H9 (cell line): ENCODE measurements at regions not wholly inside any gene's neighbourhood (a gene's known extent, or its start where the extent isn't known, plus 50 kb on each side); places are given as distances from the start of the nearest gene placed in this dataset.

Experiments
- DNase-seq: peaks from one replicate; pipeline ENCODE4 v3.0.0-alpha.2; 2017
- H2AFZ ChIP-seq: one replicate; pipeline ENCODE4 v1.6.1; 2013; ENCODE audit warnings: mild to moderate bottlenecking, low read length, control low read depth, moderate library complexity
- H2AK5ac ChIP-seq: 2 replicates; pipeline ENCODE4 v1.6.1; 2013; ENCODE audit warnings: low read length, control low read depth, mixed read lengths; ENCODE audit not compliant: insufficient read length
- H2BK120ac ChIP-seq: one replicate; pipeline ENCODE4 v1.6.1; 2013; ENCODE audit warnings: low read depth, mild to moderate bottlenecking, low read length, control low read depth, inconsistent platforms; ENCODE audit not compliant: poor library complexity, severe bottlenecking
- H2BK12ac ChIP-seq: 2 replicates; pipeline ENCODE4 v1.6.1; 2013; ENCODE audit warnings: low read length, control low read depth, mixed read lengths, low read depth; ENCODE audit not compliant: insufficient read length
- H2BK15ac ChIP-seq: 2 replicates; pipeline ENCODE4 v1.6.1; 2013; ENCODE audit warnings: low read depth, low read length, control low read depth
- H2BK20ac ChIP-seq: one replicate; pipeline ENCODE4 v1.6.1; 2013; ENCODE audit warnings: low read depth, mild to moderate bottlenecking, low read length, control low read depth, inconsistent platforms; ENCODE audit not compliant: poor library complexity, severe bottlenecking
- H2BK5ac ChIP-seq: 2 replicates; pipeline ENCODE4 v1.6.1; 2013; ENCODE audit warnings: low read length, control low read depth, mixed read lengths; ENCODE audit not compliant: insufficient read length
- H3K14ac ChIP-seq: 2 replicates; pipeline ENCODE4 v1.6.1; 2013; ENCODE audit warnings: low read length, control low read depth; ENCODE audit not compliant: insufficient read depth
- H3K18ac ChIP-seq: 2 replicates; pipeline ENCODE4 v1.6.1; 2013; ENCODE audit warnings: low read depth, mild to moderate bottlenecking, mixed read lengths, low read length, control low read depth; ENCODE audit not compliant: insufficient read length
- H3K23ac ChIP-seq: 2 replicates; pipeline ENCODE4 v1.6.1; 2013; ENCODE audit warnings: low read length, control low read depth, mixed read lengths, low read depth; ENCODE audit not compliant: insufficient read length
- H3K23me2 ChIP-seq: 2 replicates; pipeline ENCODE4 v1.6.1; 2013; ENCODE audit warnings: low read depth, mild to moderate bottlenecking, mixed read lengths, low read length, control low read depth; ENCODE audit not compliant: insufficient read length, poor library complexity, severe bottlenecking
- H3K27ac ChIP-seq: 2 replicates; pipeline ENCODE4 v1.5.1; 2013; ENCODE audit warnings: low read length, control low read depth, mixed read lengths, low read depth; ENCODE audit not compliant: insufficient read length
- H3K27me3 ChIP-seq: 2 replicates; pipeline ENCODE4 v1.6.1; 2013; ENCODE audit warnings: low read length, control low read depth, inconsistent platforms; ENCODE audit not compliant: insufficient read depth
- H3K4ac ChIP-seq: 2 replicates; pipeline ENCODE4 v1.6.1; 2013; ENCODE audit warnings: low read depth, mild to moderate bottlenecking, control low read depth, inconsistent platforms, low read length, moderate library complexity
- H3K4me1 ChIP-seq: 2 replicates; pipeline ENCODE4 v1.6.1; 2013; ENCODE audit warnings: low read length, control low read depth, inconsistent platforms; ENCODE audit not compliant: insufficient read depth
- H3K4me2 ChIP-seq: 2 replicates; pipeline ENCODE4 v1.6.1; 2013; ENCODE audit warnings: low read length, control low read depth, mixed read lengths; ENCODE audit not compliant: insufficient read length, insufficient read depth
- H3K56ac ChIP-seq: 2 replicates; pipeline ENCODE4 v1.6.1; 2013; ENCODE audit warnings: low read depth, mild to moderate bottlenecking, mixed read lengths, low read length, control low read depth; ENCODE audit not compliant: insufficient read length
- H3K79me1 ChIP-seq: 2 replicates; pipeline ENCODE4 v1.6.1; 2013; ENCODE audit warnings: low read depth, mild to moderate bottlenecking, moderate library complexity, low read length, control low read depth, inconsistent platforms; ENCODE audit not compliant: insufficient read depth, poor library complexity, severe bottlenecking
- H3K79me2 ChIP-seq: 2 replicates; pipeline ENCODE4 v1.6.1; 2013; ENCODE audit warnings: low read length, control low read depth, inconsistent platforms; ENCODE audit not compliant: insufficient read depth
- H3K9ac ChIP-seq: 2 replicates; pipeline ENCODE4 v1.6.1; 2013; ENCODE audit warnings: low read length, control low read depth, mixed read lengths; ENCODE audit not compliant: insufficient read length; ENCODE audit errors: extremely low read depth
- H3K9me3 ChIP-seq: one replicate; pipeline ENCODE4 v1.6.1; 2013; ENCODE audit warnings: low read depth, low read length, inconsistent platforms; ENCODE audit not compliant: control insufficient read depth
- H3T11ph ChIP-seq: one replicate; pipeline ENCODE4 v1.6.1; 2013; ENCODE audit warnings: mild to moderate bottlenecking, low read length, control low read depth, inconsistent platforms
- H4K20me1 ChIP-seq: one replicate; pipeline ENCODE4 v1.6.1; 2013; ENCODE audit not compliant: control insufficient read depth, insufficient read length, insufficient read depth
- H4K5ac ChIP-seq: 2 replicates; pipeline ENCODE4 v1.6.1; 2013; ENCODE audit warnings: low read depth, mild to moderate bottlenecking, mixed read lengths, low read length, control low read depth; ENCODE audit not compliant: insufficient read length
- H4K8ac ChIP-seq: replicated peaks from 2 replicates; pipeline ENCODE4 v1.6.1; 2013; ENCODE audit warnings: low read length, control low read depth, mixed read lengths, low read depth; ENCODE audit not compliant: insufficient read length
- H4K91ac ChIP-seq: 2 replicates; pipeline ENCODE4 v1.6.1; 2013; ENCODE audit warnings: low read depth, mild to moderate bottlenecking, moderate library complexity, mixed read lengths, low read length, control low read depth; ENCODE audit not compliant: insufficient read length
- H3K27ac Mint-ChIP-seq, 3 experiments: 2 replicates in 2 of 3; 3 replicates in 1 of 3; pipeline ENCODE4 v1.8.0; 2020 to 2021; ENCODE audit warnings: mixed read lengths in 3 of 3, mild to moderate bottlenecking in 1 of 3, moderate library complexity in 1 of 3
- H3K27me3 Mint-ChIP-seq: 2 replicates; pipeline ENCODE4 v1.8.0; 2021; ENCODE audit warnings: low read depth, mild to moderate bottlenecking, moderate library complexity, mixed read lengths
- H3K36me3 Mint-ChIP-seq, 3 experiments: 2 replicates in 2 of 3; 3 replicates in 1 of 3; pipeline ENCODE4 v1.8.0; 2020 to 2021; ENCODE audit warnings: low read depth in 3 of 3, mixed read lengths in 3 of 3; ENCODE audit not compliant: insufficient read depth in 1 of 3
- H3K4me1 Mint-ChIP-seq, 2 experiments: 2 replicates each; pipeline ENCODE4 v1.8.0; 2020; ENCODE audit warnings: mixed read lengths in 2 of 2
- H3K4me3 Mint-ChIP-seq, 2 experiments: 2 replicates in 1 of 2; 3 replicates in 1 of 2; pipeline ENCODE4 v1.8.0; 2020 to 2021; ENCODE audit warnings: mild to moderate bottlenecking in 2 of 2, mixed read lengths in 2 of 2, moderate library complexity in 1 of 2
- H3K9me3 Mint-ChIP-seq, 2 experiments: 2 replicates in 1 of 2; 3 replicates in 1 of 2; pipeline ENCODE4 v1.8.0; 2020; ENCODE audit warnings: mild to moderate bottlenecking in 2 of 2, mixed read lengths in 2 of 2, moderate library complexity in 1 of 2
- CTCF ChIP-seq: fragments of 200-600 bp; sonication (generic); conservative IDR thresholded peaks from 3 replicates; pipeline ENCODE4 v1.8.0; 2021; ENCODE audit warnings: antibody characterized with exemption, mild to moderate bottlenecking
- WGBS: extraction: QIAGEN DNeasy Blood & Tissue Kit; methylation state at CpG from one replicate; pipeline ENCODE4 v1.1.7; 2013; ENCODE audit warnings: missing lambda C conversion rate, low lambda C conversion rate, mixed read lengths; ENCODE audit not compliant: insufficient read length; ENCODE audit errors: extremely low coverage; 5-methylcytosine and 5-hydroxymethylcytosine counted together

GRCh38 chr14:84708865-84709264 is 821.1 kb upstream of the FLRT2 start:
- no peak overlapping the region for H2BK5ac ChIP-seq
- no peaks in the 10 kb centered on the region; the same call in 1 of the 2 replicates for H3K4me1 ChIP-seq
- H3K4me2 ChIP-seq: no peak overlapping the region
- H3K23ac ChIP-seq: no peak overlapping the region
- H3K4ac ChIP-seq: no peak overlapping the region
- H3K23me2 ChIP-seq: no peaks in the 10 kb centered on the region
- H3K56ac ChIP-seq: no peak overlapping the region
- H3K9ac ChIP-seq: no peak overlapping the region
- no peak overlapping the region for H3T11ph ChIP-seq
- H3K9me3 ChIP-seq: no peaks in the 10 kb centered on the region
- no peak overlapping the region for H2BK20ac ChIP-seq
- H3K27ac ChIP-seq: no peak overlapping the region
- H3K4me1 Mint-ChIP-seq: peaks cover 6 to 9% of the 10 kb centered on the region in 2 experiments
- H4K5ac ChIP-seq: no peak overlapping the region
- H2BK120ac ChIP-seq: no peak overlapping the region
- no peak overlapping the region for H2BK15ac ChIP-seq
- H3K4me3 Mint-ChIP-seq: no peak overlapping the region
- DNase-seq: no peak
- no peak overlapping the region for H3K14ac ChIP-seq
- no peaks in the 10 kb centered on the region for H3K36me3 Mint-ChIP-seq
- H2AK5ac ChIP-seq: no peak overlapping the region
- no peak overlapping the region for H4K8ac ChIP-seq
- WGBS: no CpG with 5 or more reads among the region's 2 CpGs
- H4K20me1 ChIP-seq: no peaks in the 10 kb centered on the region
- no peaks in the 10 kb centered on the region for H3K27me3 ChIP-seq
- no peaks in the 10 kb centered on the region for H3K27me3 Mint-ChIP-seq
- H2AFZ ChIP-seq: no peak overlapping the region
- H3K27ac Mint-ChIP-seq: no peak overlapping the region
- H3K18ac ChIP-seq: no peak overlapping the region
- TF ChIP-seq CTCF: no peak
- no peaks in the 10 kb centered on the region for H3K79me1 ChIP-seq
- H3K79me2 ChIP-seq: no peaks in the 10 kb centered on the region
- H4K91ac ChIP-seq: no peak overlapping the region
- 0 out of 5 replicates have a peak, but pooled peaks cover 0 to 2% of the 10 kb centered on the region in 2 experiments for H3K9me3 Mint-ChIP-seq
- no peak overlapping the region for H2BK12ac ChIP-seq
